T-helper 2 cell treated with Interferon-gamma antibody and Interleukin-4, amounts not matched to agents 5 μg/mL and 100 μg/mL, for 36 hours (primary cell): ENCODE measurements at regions not wholly inside any gene's neighbourhood (a gene's known extent, or its start where the extent isn't known, plus 50 kb on each side); places are given as distances from the start of the nearest gene placed in this dataset.

Experiments used
- DNase-seq: peaks from one replicate; pipeline ENCODE4 v3.0.0; 2021; ENCODE audit warnings: low spot score
- H3K27ac Mint-ChIP-seq: one replicate; pipeline ENCODE4 v1.8.0; 2021; ENCODE audit warnings: mild to moderate bottlenecking, mixed read lengths
- H3K27me3 Mint-ChIP-seq: one replicate; pipeline ENCODE4 v1.8.0; 2021; ENCODE audit warnings: low read depth, mixed read lengths
- H3K36me3 Mint-ChIP-seq: one replicate; pipeline ENCODE4 v1.8.0; 2021; ENCODE audit warnings: low read depth, mixed read lengths
- H3K4me1 Mint-ChIP-seq: one replicate; pipeline ENCODE4 v1.8.0; 2021; ENCODE audit warnings: low read depth, mixed read lengths
- H3K4me3 Mint-ChIP-seq: one replicate; pipeline ENCODE4 v1.8.0; 2022; ENCODE audit warnings: mild to moderate bottlenecking, moderate library complexity, mixed read lengths
- H3K9me3 Mint-ChIP-seq: one replicate; pipeline ENCODE4 v1.8.0; 2021; ENCODE audit warnings: mixed read lengths

DNA sequence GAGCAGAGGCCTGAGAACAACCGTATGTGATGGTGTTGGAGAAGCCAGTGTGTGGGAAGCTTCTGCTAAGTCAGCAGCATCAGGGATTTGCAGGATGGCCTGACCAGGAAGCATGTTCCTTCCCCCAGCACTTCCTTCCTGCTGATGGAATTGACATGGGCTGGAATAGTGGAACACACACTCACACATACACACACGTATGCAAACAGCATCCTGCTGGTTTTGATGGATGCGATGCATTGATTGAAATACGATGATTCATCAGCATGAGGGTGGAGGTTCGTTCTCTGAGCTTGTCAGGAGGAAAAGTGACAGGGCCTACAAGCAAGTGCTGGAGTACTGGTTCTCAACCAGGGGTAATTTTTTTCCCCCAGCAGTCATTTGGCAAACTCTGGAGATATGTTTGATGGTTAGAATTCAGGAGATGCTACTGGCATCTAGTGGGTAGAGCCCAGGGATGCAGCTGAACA is 229.1 kb downstream of the NFATC2 start:
- Mint-ChIP-seq H3K4me1 (no peaks in the 10 kb centered on the region), H3K9me3 (no peaks in the 10 kb centered on the region), H3K36me3 (no peaks in the 10 kb centered on the region), H3K4me3 (no peak overlapping the region), H3K27me3 (peaks cover 18% of the 10 kb centered on the region), H3K27ac (no peak overlapping the region)
- DNase-seq, result no peak

DNA sequence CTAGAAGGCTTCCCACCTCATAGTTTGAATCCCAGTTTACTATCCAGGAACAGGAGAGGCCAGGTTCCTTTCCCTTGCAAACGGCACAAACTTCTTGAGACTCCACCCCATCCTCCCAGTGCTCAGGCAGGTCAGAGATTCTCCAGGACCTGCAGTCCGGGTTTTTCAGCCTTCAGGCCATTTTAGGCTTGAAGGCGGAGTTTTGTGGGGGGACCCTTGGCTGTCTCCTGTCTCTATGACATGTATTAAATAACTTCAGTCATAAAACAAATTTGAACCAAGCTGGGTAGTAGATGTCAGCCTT is 230.1 kb downstream of the NFATC2 start:
- Mint-ChIP-seq H3K4me3 (no peak overlapping the region), H3K27ac (no peak overlapping the region)

GRCh38 chr20:51311636-51312479 is 230.7 kb downstream of the NFATC2 start:
- no peaks in the 10 kb centered on the region for H3K36me3 Mint-ChIP-seq
- H3K4me1 Mint-ChIP-seq, result no peaks in the 10 kb centered on the region
- DNase-seq, result no peak
- no peak overlapping the region for H3K27ac Mint-ChIP-seq
- no peak overlapping the region for H3K4me3 Mint-ChIP-seq
- H3K9me3 Mint-ChIP-seq, result no peaks in the 10 kb centered on the region
- peaks cover 20% of the 10 kb centered on the region for H3K27me3 Mint-ChIP-seq

More for the DNA sequence above, 230.1 kb downstream of the NFATC2 start:
- H3K9me3 Mint-ChIP-seq, result no peaks in the 10 kb centered on the region
- H3K27me3 Mint-ChIP-seq, result peaks cover 18% of the 10 kb centered on the region
- H3K4me1 Mint-ChIP-seq, result no peaks in the 10 kb centered on the region
- no peak for DNase-seq
- no peaks in the 10 kb centered on the region for H3K36me3 Mint-ChIP-seq

DNA sequence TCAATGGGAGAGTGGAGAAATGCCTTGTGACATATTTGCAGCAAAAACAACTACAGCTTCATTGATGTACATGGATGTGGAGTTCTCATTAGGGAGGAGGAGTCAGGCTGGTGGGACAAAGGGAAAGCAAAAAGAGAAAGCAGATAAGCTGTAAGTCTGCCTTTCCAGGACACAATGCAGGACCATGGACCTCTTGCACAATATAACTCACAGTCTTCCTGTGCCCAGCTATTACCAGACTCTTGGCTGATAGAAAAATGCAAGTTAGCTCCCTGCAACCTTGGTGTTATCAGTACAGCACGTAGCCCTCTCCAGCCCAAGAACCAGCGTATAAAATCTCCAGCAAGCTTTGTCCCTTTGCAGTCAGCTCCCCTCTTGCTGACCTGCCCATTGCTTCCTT is 232.3 kb downstream of the NFATC2 start:
- DNase-seq, result no peak
- Mint-ChIP-seq H3K4me3 (no peak overlapping the region), H3K27ac (no peak overlapping the region), H3K9me3 (no peaks in the 10 kb centered on the region), H3K27me3 (peaks cover 21% of the 10 kb centered on the region), H3K36me3 (no peaks in the 10 kb centered on the region), H3K4me1 (no peaks in the 10 kb centered on the region)

GRCh38 chr20:51309128-51309527 is 233.4 kb downstream of the NFATC2 start:
- H3K36me3 Mint-ChIP-seq, result no peaks in the 10 kb centered on the region
- H3K4me1 Mint-ChIP-seq, result no peaks in the 10 kb centered on the region
- peaks cover 19% of the 10 kb centered on the region for H3K27me3 Mint-ChIP-seq
- H3K9me3 Mint-ChIP-seq, result peaks cover 2% of the 10 kb centered on the region
- no peak overlapping the region for H3K27ac Mint-ChIP-seq
- H3K4me3 Mint-ChIP-seq, result no peak overlapping the region
- DNase-seq, result no peak

GRCh38 chr20:51306521-51307358 is 235.8 kb downstream of the NFATC2 start:
- Mint-ChIP-seq H3K4me1 (no peaks in the 10 kb centered on the region), H3K36me3 (no peaks in the 10 kb centered on the region), H3K4me3 (no peak overlapping the region), H3K9me3 (peaks cover 6% of the 10 kb centered on the region), H3K27ac (no peak overlapping the region), H3K27me3 (peaks cover 19% of the 10 kb centered on the region)
- DNase-seq, result peak; percentile 55

DNA sequence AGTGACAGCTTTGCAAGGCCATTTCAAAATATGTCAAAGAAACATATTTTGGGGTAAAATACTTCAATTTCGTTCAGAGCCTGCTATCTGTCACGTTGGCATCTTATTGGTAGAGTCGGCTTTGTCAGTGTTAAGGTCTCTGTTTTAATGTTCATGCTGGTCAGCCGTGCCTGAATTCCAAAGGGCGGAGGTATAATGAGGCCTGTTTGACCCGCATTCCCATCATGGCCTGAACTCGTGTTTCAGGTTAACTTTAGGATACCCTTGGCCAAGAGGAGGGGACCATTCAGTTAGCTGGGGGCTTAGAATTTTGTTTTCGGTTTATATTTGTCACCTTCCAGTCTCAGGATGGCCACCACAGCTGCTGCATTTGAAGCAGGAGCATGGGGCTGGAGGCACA is 236.4 kb downstream of the NFATC2 start:
- Mint-ChIP-seq H3K27ac (no peak overlapping the region), H3K9me3 (peaks cover 6% of the 10 kb centered on the region), H3K27me3 (peaks cover 16% of the 10 kb centered on the region), H3K4me3 (no peak overlapping the region), H3K4me1 (no peaks in the 10 kb centered on the region), H3K36me3 (no peaks in the 10 kb centered on the region)
- no peak for DNase-seq

GRCh38 chr20:51305316-51306052 is 237.0 kb downstream of the NFATC2 start:
- Mint-ChIP-seq H3K27ac (no peak overlapping the region), H3K36me3 (no peaks in the 10 kb centered on the region), H3K4me3 (no peak overlapping the region), H3K27me3 (peaks cover 14% of the 10 kb centered on the region), H3K4me1 (no peaks in the 10 kb centered on the region), H3K9me3 (peaks cover 6% of the 10 kb centered on the region)
- no peak for DNase-seq

DNA sequence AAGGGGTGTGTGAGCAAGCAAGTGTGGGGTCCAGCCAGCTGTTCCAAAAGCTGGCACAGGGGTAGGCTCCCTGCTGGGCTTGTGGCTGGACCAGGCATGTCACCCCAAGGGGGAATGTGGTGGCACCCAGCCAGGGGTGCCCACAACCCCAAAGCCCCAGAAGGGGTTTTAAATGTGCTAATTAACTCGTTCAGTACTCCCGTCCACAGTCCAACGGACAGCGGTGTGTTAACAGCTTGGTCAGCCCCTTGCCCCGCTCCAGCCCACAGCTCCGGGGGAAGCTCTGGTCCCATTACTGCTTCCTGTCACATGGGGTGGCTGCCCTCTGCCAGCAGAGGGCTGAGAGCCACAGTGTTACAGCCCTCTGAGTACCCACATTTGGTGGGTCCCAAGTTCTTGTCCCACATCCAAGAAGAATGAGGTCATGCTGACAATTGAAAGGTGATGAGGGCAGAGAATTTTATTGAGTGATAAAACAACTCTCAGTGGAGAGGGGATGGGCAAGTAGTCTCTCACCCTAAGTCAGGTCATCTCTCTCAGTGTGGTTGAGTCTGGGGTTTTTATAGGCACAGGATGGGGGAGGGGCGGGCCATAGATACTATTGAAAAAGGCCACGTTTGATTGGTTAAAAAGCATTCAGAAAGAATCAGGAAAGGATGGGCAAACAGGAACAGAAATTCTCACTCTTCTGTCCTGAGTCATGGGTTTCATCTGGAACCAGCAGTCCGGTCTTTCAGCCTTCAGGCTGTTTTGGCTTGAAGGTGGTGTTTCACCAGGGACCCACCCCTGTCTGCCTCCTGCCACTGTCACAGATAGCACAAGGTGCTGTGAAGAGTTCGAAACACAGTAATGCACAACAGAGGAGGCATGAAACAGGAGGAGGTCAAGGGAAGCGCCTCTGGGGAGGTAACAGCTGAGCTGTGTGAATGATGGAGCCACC is 238.5 kb downstream of the NFATC2 start:
- Mint-ChIP-seq H3K27ac (no peak overlapping the region), H3K4me1 (no peaks in the 10 kb centered on the region), H3K36me3 (no peaks in the 10 kb centered on the region), H3K27me3 (peaks cover 5% of the 10 kb centered on the region), H3K4me3 (no peak overlapping the region), H3K9me3 (peaks cover 6% of the 10 kb centered on the region)
- no peak for DNase-seq

DNA sequence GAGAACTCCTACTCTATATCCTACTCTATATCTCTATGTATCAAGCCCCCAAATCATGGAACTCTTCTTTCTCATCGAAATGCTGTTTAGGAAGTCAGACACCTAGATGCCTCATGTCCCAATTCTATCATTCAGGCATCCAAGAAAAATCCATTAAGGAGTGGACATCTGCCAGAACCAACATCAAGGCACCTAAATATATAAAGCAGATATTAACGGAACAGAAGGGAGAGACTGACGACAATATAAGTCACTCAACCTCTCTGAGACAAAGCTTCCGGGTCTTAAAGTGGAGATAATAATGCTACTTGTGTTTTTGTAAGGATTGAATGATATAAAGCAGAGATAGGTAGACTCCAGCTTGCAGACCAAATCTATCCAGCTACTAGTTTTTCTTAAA is 241.5 kb downstream of the NFATC2 start:
- H3K27ac Mint-ChIP-seq, result no peak overlapping the region
- H3K36me3 Mint-ChIP-seq, result no peaks in the 10 kb centered on the region
- no peaks in the 10 kb centered on the region for H3K4me1 Mint-ChIP-seq
- peaks cover 6% of the 10 kb centered on the region for H3K9me3 Mint-ChIP-seq
- no peak for DNase-seq
- H3K27me3 Mint-ChIP-seq, result no peaks in the 10 kb centered on the region
- H3K4me3 Mint-ChIP-seq, result no peak overlapping the region

DNA sequence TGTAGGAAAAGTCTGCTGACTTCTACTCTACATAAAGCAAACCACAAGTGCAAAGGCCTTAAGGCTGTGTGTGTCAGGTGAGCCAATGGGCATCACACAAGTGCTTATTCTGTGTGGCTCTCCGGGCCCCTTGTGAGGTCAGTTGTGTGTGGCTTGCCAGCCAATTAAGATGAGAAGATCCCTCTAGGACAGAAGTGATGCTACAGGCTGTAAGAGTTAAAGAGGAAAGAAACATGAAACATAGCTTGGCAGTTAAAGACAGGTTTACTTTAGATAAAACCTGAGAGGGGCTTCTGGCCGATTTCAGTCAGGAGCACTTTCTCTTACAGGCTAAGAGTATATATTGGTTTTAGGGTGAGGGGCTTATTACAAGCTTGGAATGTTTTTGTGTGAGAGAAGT is 242.4 kb downstream of the NFATC2 start:
- H3K9me3 Mint-ChIP-seq, result peaks cover 6% of the 10 kb centered on the region
- no peaks in the 10 kb centered on the region for H3K27me3 Mint-ChIP-seq
- no peak overlapping the region for H3K4me3 Mint-ChIP-seq
- no peak for DNase-seq
- no peaks in the 10 kb centered on the region for H3K36me3 Mint-ChIP-seq
- no peaks in the 10 kb centered on the region for H3K4me1 Mint-ChIP-seq
- no peak overlapping the region for H3K27ac Mint-ChIP-seq

- DNase-seq, result no peak
- H3K9me3 Mint-ChIP-seq, result peaks cover 6% of the 10 kb centered on the region
- peaks cover 2% of the 10 kb centered on the region for H3K27me3 Mint-ChIP-seq
- no peaks in the 10 kb centered on the region for H3K4me1 Mint-ChIP-seq
- H3K4me3 Mint-ChIP-seq, result no peak overlapping the region
- H3K27ac Mint-ChIP-seq, result no peak overlapping the region
- H3K36me3 Mint-ChIP-seq, result no peaks in the 10 kb centered on the region
Observed at GRCh38 chr20:51299413-51299812, 243.1 kb downstream of the NFATC2 start.

DNA sequence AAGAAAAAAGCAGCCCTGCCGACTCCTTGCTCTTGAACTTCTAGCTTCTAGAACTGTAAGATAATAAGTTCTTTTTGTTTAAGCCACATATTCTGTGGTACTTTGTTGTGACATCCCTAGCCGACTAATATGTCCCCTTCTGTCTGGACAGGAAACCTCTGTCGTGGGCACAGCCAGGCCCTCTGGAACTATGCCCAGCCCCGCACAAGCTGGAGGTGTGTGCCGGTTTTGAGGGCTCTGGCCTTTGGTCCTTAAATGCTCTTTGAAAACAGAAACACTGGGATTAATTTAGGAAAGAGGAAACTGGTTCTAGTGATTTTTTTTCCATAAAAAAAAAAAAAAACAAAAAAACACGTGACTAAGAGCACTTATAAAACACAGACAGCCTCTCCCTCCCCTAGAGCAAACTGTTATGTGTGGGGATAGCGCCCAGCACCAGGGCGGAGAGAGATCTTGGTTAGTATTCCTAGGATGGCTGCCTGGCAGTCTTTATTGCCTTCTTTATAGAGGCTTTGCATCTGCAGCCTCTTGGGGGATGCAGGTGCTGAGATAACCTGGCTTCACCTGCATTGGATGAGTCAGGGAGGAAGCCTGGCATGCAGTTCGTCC is 244.3 kb downstream of the NFATC2 start:
- H3K4me1 Mint-ChIP-seq, result no peaks in the 10 kb centered on the region
- no peak overlapping the region for H3K4me3 Mint-ChIP-seq
- H3K36me3 Mint-ChIP-seq, result no peaks in the 10 kb centered on the region
- DNase-seq, result no peak
- no peak overlapping the region for H3K27ac Mint-ChIP-seq
- H3K9me3 Mint-ChIP-seq, result no peaks in the 10 kb centered on the region
- peaks cover 2% of the 10 kb centered on the region for H3K27me3 Mint-ChIP-seq
